Globus pallidus (tissue), 1 donor: ENCODE measurements at regions not wholly inside any gene's neighbourhood (a gene's known extent, or its start where the extent isn't known, plus 50 kb on each side); places are given as distances from the start of the nearest gene placed in this dataset.
"Not testable (repeated sequence)": the region's sequence is repeated elsewhere in the genome, so short reads cannot be mapped to it uniquely, and the experiment has no call there.

Experiments
- DNase-seq: peaks from one replicate; pipeline ENCODE4 v3.0.0-alpha.2; 2015; ENCODE audit warnings: low spot score

- not testable (repeated sequence) for DNase-seq
Observed at GRCh38 chr14:105621479-105622328, 95.3 kb downstream of the TMEM121 start.

GRCh38 chr14:105622329-105622955 is 96.1 kb downstream of the TMEM121 start:
- DNase-seq: no peak

GRCh38 chr14:105623178-105623577 is 96.8 kb downstream of the TMEM121 start:
- DNase-seq: not testable (repeated sequence)

GRCh38 chr14:105624346-105624745 is 98.0 kb downstream of the TMEM121 start:
- DNase-seq: not testable (repeated sequence)

- not testable (repeated sequence) for DNase-seq
Observed at GRCh38 chr14:105624749-105625434, 98.5 kb downstream of the TMEM121 start.

- DNase-seq: not testable (repeated sequence)
Observed at GRCh38 chr14:105625448-105625847, 99.1 kb downstream of the TMEM121 start.

- not testable (repeated sequence) for DNase-seq
Observed at GRCh38 chr14:105626111-105626510, 99.7 kb downstream of the TMEM121 start.

GRCh38 chr14:105626651-105627050 is 100.3 kb downstream of the TMEM121 start:
- not testable (repeated sequence) for DNase-seq

GRCh38 chr14:105627287-105627686 is 100.9 kb downstream of the TMEM121 start:
- not testable (repeated sequence) for DNase-seq

- DNase-seq: no peak
Observed at GRCh38 chr14:105627701-105628100, 101.3 kb downstream of the TMEM121 start.

GRCh38 chr14:105628126-105628525 is 101.7 kb downstream of the TMEM121 start:
- not testable (repeated sequence) for DNase-seq

- DNase-seq: not testable (repeated sequence)
Observed at GRCh38 chr14:105628531-105629067, 102.2 kb downstream of the TMEM121 start.

- DNase-seq: not testable (repeated sequence)
Observed at GRCh38 chr14:105629091-105629885, 102.9 kb downstream of the TMEM121 start.

- no peak for DNase-seq
Observed at GRCh38 chr14:105629886-105630215, 103.5 kb downstream of the TMEM121 start.

GRCh38 chr14:105630293-105630934 is 104.0 kb downstream of the TMEM121 start:
- DNase-seq: not testable (repeated sequence)

GRCh38 chr14:105630935-105631779 is 104.8 kb downstream of the TMEM121 start:
- not testable (repeated sequence) for DNase-seq

- no peak for DNase-seq
Observed at GRCh38 chr14:105632010-105632409, 105.6 kb downstream of the TMEM121 start.

- not testable (repeated sequence) for DNase-seq
Observed at GRCh38 chr14:105633596-105633995, 107.2 kb downstream of the TMEM121 start.

- no peak for DNase-seq
Observed at GRCh38 chr14:105635560-105635959, 109.2 kb downstream of the TMEM121 start.

- not testable (repeated sequence) for DNase-seq
Observed at GRCh38 chr14:105636021-105636420, 109.6 kb downstream of the TMEM121 start.
